Mucosa of descending colon (tissue), 3 donors: ENCODE measurements at regions not wholly inside any gene's neighbourhood (a gene's known extent, or its start where the extent isn't known, plus 50 kb on each side); places are given as distances from the start of the nearest gene placed in this dataset.

Experiments
- ATAC-seq: fragments of 200-7000 bp; cut with Tn5 transposase; one replicate; pipeline ENCODE4 v1.9.1; 2020; ENCODE audit warnings: mild to moderate bottlenecking, moderate library complexity
- DNase-seq, 3 donors: peaks; one replicate each; pipeline ENCODE4 v3.0.0-alpha.2; 2020
- H3K36me3 ChIP-seq: fragments of 200-600 bp; one replicate; pipeline ENCODE4 v1.8.0; 2021; ENCODE audit warnings: low read depth, mild to moderate bottlenecking
- H3K4me1 ChIP-seq: fragments of 200-600 bp; one replicate; pipeline ENCODE4 v1.8.0; 2021; ENCODE audit warnings: low read depth, mild to moderate bottlenecking
- H3K4me3 ChIP-seq: fragments of 200-600 bp; one replicate; pipeline ENCODE4 v1.8.0; 2021; ENCODE audit warnings: mild to moderate bottlenecking
- H3K9me3 ChIP-seq: fragments of 200-600 bp; one replicate; pipeline ENCODE4 v1.8.0; 2021; ENCODE audit warnings: mild to moderate bottlenecking
- CTCF ChIP-seq: fragments of 200-600 bp; IDR thresholded peaks from one replicate; pipeline ENCODE4 v1.8.0; 2022; ENCODE audit warnings: antibody characterized with exemption, mild to moderate bottlenecking
- intact Hi-C, 2 donors: fragments of 100-400 bp; cut with DNase I in 1 of 2; cut with micrococcal nuclease in 1 of 2; formaldehyde crosslinking; loops; one replicate each; pipeline versions ENCODE4 v1.11.0 to v1.11.1; 2022; cut with DNase I, micrococcal nuclease
- donor health status: DM: no; HTN: no; CAD: no; lungs with moderate emphysema.
- donor health status: DM: no; HTN: no; CAD: no.
- donor health status: DM: no; HTN: yes; CAD: no.

- H3K4me3 ChIP-seq, result no peak overlapping the region
- no peak for TF ChIP-seq CTCF
- peaks cover 3% of the 10 kb centered on the region for H3K4me1 ChIP-seq
- no peaks in the 10 kb centered on the region for H3K36me3 ChIP-seq
- no peaks in the 10 kb centered on the region for H3K9me3 ChIP-seq
- DNase-seq, result peak in 1 of 3 donors; percentile 41
- intact Hi-C loops, result no loop called here
- peak; percentile 67 for ATAC-seq
These were observed 121.4 kb upstream of the DST start for GRCh38 chr6:56764081-56764566.

DNA sequence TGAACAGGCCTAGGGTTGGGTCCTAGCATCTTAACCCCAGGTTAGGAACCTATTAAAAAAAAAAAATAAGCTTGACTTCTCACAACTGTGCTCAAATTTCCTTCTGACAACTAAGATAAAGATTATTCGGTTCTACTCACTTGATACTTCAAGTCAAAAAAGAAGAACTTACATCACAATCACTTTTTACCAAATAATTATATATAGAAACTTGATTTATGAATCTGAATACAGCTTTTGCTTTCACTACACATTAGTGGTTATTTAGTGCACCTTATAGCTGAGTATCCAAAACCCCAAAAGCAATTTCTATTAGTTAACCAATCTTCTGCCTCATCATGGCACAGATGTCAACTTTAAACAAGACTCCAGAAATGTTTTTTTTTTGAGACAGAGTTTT, 119.0 kb upstream of the DST start:
- DNase-seq (no peak), ATAC-seq (no peak)
- TF ChIP-seq CTCF, result no peak
- no peaks in the 10 kb centered on the region for H3K9me3 ChIP-seq
- intact Hi-C loops, result no loop called here
- H3K4me3 ChIP-seq, result no peak overlapping the region
- peaks cover 3% of the 10 kb centered on the region for H3K4me1 ChIP-seq
- H3K36me3 ChIP-seq, result no peaks in the 10 kb centered on the region

GRCh38 chr6:56760842-56761241, 118.2 kb upstream of the DST start:
- ATAC-seq, result no peak
- Histone ChIP-seq H3K9me3 (no peaks in the 10 kb centered on the region), H3K4me3 (no peak overlapping the region), H3K36me3 (no peaks in the 10 kb centered on the region), H3K4me1 (peaks cover 3% of the 10 kb centered on the region)
- no peak for TF ChIP-seq CTCF
- intact Hi-C loops, result no loop called here
- no peak for DNase-seq

- intact Hi-C loops, result loop anchor here in 1 of 2 donors (5.0 kb wide), 1 partner anchor 47 kb away; no protein-coding TSS in a partner anchor
- H3K4me1 ChIP-seq, result peaks cover 3% of the 10 kb centered on the region
- no peaks in the 10 kb centered on the region for H3K36me3 ChIP-seq
- H3K4me3 ChIP-seq, result no peak overlapping the region
- no peaks in the 10 kb centered on the region for H3K9me3 ChIP-seq
- ATAC-seq (no peak), DNase-seq (no peak)
- no peak for TF ChIP-seq CTCF
These were observed 116.8 kb upstream of the DST start for GRCh38 chr6:56759521-56759920.

- Histone ChIP-seq H3K9me3 (no peaks in the 10 kb centered on the region), H3K4me3 (no peak overlapping the region), H3K4me1 (peaks cover 3% of the 10 kb centered on the region), H3K36me3 (no peaks in the 10 kb centered on the region)
- no peak for ATAC-seq
- intact Hi-C loops, result loop anchor here in 1 of 2 donors (5.0 kb wide), 1 partner anchor 46 kb away; no protein-coding TSS in a partner anchor
- no peak for TF ChIP-seq CTCF
- no peak for DNase-seq
These were observed 115.9 kb upstream of the DST start for GRCh38 chr6:56758553-56758952.

DNA sequence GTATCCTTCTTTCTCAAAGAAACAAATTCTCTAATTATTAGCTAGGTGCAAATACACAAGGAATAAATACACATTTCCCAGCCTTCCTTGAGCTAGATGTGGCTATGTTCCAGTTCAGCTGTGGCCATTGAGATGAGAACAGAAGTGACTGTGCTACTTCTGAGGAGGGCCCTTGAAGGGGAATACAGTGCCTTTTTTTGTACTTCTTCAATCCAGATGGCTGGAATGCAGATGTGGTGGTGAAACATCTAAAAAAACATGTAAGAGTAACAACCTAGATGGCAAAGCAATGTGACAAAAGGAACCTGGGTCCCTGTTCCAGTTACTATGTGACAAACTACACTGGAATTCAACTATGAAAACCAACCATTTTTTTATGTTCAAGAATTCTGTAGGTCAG, 115.4 kb upstream of the DST start:
- DNase-seq (no peak), ATAC-seq (no peak)
- Histone ChIP-seq H3K4me1 (peaks cover 3% of the 10 kb centered on the region), H3K4me3 (no peak overlapping the region), H3K36me3 (no peaks in the 10 kb centered on the region), H3K9me3 (no peaks in the 10 kb centered on the region)
- no peak for TF ChIP-seq CTCF
- intact Hi-C loops, result loop anchor here in 1 of 2 donors (5.0 kb wide), 1 partner anchor 46 kb away; no protein-coding TSS in a partner anchor
